Left lobe of liver (tissue), 2 donors: ENCODE measurements at regions not wholly inside any gene's neighbourhood (a gene's known extent, or its start where the extent isn't known, plus 50 kb on each side); places are given as distances from the start of the nearest gene placed in this dataset.

Source experiments
- ATAC-seq: fragments of 200-7000 bp; cut with Tn5 transposase; one replicate; pipeline ENCODE4 v1.9.1; 2020; ENCODE audit warnings: mild to moderate bottlenecking, moderate library complexity
- DNase-seq: peaks from one replicate; pipeline ENCODE4 v3.0.0-alpha.2; 2020; ENCODE audit warnings: low spot score
- donor health status: DM: no; HTN: no; CAD: no; lungs with moderate emphysema.
- donor health status: DM: no; HTN: yes; CAD: no.

DNA sequence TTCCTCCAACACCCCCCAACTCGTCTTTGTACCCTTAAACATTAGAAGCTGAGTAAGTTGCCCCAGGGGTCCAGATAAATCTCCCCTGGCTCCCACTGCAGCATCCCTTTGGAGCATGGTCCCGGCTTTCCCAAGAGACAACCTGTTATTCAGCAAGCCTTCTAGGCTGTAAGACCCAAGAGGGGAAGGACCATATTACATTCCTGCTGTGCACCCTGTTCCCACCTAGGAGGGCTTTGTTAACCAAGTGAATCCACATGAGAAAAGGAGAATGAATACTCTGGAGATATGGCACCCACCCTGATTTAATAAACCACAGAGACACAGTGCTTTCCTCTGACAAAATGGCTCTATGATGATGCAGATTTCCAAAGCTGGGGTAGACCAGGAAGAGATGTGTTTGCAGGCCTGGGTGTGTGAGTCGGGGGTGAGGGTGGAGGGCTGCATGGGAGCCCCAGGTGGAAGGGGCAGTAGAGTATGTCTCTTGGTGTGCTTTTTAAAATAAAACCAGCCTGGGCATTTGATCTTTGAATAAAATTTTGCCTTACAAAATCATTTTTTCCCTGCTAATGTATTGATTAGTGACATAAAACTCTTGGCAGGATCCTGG is 325.2 kb downstream of the DRD1 start:
- no peak for DNase-seq
- no peak for ATAC-seq

DNA sequence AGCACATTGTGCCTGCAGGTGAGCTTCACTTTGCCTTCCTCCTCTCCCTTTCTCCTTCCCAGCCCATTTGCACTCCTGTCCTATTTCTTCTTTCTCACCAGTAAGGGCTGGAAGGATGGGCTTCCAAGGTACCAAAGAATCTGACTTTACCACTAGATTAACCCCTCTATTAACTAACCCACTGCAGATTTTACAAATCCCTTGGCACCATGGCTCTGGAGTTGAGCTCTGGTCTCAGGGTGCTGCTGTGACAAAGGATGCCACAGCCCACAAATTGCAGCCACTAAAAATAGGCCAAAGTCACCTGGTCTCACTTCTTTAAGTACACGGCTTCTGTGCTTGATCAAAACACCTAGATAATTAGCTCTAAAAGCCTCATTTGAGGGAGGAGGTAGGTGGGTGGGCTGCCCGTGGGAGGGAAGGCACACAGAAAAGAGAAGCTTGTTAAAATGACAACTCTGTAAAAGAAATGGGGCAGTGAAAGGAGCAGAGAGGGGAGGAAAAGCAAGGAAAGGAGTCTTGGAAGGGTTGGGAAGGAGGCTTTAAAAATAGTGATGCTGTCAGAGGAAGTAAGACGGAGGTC is 327.4 kb downstream of the DRD1 start:
- DNase-seq (no peak), ATAC-seq (no peak)

DNA sequence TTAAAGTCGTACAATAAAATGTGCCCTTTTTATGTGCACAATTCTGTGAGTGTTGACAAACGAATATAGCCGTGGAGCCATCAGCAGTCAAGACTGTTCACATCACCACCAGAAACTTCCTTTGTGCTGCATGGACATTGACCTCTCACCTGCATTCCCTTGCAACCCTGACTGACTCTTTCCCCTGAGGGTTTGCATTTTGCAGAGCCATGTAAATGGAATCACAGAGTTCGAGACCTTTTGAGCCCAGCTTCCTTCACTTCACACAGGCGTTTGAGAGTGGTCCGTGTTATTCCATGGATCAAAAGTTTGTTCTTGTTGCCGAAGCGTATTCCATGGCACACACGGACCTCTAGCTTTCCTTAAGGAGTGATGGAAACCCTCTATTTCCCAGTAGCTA is 328.2 kb downstream of the DRD1 start:
- DNase-seq (no peak), ATAC-seq (no peak)

DNA sequence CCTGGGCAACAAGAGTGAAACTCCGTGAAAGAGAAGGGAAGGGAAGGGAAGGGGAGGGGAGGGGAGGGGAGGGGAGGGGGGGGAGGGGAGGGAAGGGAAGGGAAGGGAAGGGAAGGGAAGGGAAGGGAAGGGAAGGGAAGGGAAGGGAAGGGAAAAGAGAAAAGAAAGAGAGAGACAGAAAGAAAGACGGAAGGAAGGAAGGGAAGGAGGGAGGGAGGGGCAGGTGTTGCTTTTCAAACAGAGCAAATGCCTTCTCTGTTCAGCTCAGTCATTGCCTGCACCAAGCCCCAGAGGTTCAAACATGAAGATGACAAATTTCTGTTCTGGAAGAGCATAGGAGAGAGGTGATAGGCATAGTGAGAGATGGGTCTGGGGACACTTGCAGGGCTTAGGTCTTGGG is 330.0 kb downstream of the DRD1 start:
- ATAC-seq = no peak
- no peak for DNase-seq

DNA sequence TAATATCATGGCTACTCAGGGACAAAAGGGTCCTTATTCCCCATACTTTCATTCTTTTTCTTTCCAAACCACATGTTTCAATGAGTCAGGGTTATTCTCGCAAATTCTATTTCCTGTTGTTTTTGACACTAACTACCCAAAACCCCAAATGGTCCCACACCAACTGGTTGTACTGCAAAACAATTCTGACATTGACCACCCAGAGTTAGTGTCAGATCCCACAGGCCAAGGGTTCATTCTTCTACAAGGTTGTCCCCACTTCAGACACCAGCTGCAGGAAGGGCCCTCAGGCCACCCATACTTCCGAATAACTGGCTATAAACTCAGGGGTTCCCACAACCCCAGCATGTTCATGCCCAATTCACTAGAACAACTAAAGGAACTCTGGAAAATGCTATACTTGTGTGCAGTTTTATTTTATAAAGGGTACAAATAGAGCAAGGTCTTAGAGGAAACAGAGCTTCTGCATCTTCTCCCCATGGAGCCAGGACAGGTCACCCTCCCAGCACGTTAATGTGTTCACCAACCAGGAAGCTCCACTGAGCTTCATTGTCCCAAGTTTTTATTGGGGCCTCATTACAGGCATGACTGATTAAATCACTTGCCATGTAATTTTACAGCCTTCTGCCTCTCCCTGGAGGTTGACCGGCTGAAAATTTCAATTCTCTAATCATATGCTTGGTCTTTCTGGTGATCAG is 334.8 kb downstream of the DRD1 start:
- no peak for ATAC-seq
- no peak for DNase-seq

DNA sequence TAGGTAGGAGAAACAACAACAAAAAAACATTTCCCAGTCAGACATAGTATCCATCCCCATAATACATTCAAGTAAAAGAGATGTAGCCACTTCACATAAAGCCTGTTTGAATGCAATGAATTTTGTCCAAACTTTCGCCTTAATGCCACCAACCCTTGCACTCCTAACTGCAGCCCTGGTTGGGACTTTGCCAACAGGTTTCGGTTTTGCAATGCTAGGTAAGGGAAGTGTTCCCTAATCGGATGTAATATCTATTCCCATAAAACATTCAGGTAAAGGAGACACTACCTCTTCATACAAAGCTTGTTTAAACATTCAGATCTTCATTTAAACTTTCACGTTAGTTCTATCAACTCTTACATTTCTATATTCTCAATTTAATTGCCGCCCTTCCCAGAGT is 336.1 kb downstream of the DRD1 start:
- ATAC-seq = peak; percentile 90
- peak; percentile 81 for DNase-seq

DNA sequence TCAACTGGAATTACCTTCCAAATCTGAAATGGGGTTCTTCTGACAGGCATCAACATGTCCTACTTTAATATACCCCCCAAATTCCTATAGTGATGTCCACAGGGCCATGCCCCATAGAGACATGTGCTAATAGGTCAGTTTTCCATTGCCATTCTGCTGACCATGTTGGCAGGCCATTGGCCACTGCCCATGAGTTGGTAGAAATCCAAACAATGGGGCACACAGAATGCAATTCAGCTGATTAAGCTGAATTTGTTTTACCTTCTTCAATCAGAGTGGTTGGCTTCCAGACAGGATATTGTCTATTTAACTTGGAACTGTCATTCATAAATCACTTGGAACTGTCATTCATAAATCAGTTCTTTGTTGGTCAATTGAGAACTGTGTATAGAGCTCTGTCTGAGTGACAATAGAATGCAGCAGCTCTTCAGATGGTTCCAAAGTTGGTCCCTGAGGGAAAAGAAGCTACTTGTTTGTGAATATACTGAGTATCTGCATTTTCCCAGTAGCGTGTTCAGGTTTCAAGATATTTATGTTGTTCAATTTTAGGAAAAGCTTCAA is 336.9 kb downstream of the DRD1 start:
- ATAC-seq = peak; percentile 61
- peak; percentile 49 for DNase-seq

DNA sequence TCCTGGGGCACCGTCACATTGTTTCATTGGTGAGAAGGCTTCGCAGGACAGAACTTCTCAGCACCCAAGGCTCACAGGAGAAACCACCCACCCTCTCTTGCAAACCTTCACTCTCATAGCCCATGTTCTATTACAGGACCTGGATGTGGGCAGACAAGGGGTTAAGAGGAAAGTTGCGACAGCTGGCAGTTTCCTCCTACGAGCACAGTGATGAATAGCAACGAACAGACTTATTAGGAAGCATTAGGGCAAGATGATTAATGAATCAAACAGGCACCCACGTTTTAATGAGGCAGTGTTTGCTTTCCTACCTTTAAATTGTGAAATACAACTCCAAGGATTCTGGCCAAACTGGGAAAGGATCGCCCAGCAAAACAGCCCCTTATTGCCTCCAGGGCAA is 339.3 kb downstream of the DRD1 start:
- DNase-seq (no peak), ATAC-seq (no peak)

DNA sequence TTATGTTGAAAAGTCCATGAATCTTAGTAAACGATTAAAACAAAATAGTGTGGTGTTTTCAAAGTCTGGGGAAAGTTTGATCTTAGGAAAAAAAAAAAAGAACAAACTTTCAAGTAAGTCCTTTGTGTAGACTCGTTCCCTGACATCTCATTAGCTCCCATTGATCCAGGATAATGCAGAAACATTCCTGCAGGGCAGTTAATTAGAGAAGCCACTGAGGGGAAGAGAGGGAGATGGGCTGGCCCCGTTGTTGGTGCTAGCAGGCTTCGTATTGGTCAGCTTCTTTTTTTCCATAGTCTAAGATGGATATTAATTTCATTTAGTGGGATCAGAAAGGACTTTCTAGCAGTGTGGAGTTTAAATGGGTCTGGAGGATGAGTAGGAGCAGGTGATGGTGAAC is 340.2 kb downstream of the DRD1 start:
- no peak for DNase-seq
- no peak for ATAC-seq

DNA sequence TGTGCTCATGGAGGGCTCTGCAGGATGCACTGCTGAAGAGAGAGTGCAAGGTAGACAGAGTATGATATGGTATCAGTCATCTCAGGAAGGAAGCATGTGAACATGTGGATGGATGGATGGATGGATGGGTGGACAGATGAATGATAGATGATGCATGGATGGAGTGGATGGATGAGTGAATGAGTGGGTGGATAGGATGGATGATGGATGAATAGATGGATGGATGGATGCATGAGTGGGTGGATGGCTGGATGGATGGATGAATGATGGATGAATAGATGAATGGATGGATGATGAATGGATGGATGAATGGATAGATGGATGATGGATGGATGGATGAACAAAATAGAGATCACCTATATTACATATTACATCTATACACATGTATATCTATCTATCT is 341.3 kb downstream of the DRD1 start:
- DNase-seq (no peak), ATAC-seq (no peak)

DNA sequence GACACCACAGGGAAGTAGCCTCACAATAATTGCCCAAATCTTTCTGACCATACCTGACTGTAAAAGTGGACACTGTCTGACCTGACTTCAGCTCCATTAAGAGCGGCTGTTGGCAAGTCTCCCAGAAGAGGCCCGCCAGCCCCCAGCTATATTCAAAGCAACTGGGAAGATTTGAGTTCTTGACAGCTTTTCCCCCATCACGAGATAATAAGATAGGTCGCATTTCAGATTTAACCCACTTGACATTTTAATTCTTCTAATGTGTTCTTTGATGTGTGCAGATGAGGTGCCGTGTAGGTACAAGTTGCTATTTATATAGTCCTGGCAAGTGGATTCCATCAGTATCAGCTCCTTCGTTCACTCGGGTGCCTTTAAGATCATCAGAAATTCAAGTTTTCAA is 345.7 kb downstream of the DRD1 start:
- no peak for DNase-seq

DNA sequence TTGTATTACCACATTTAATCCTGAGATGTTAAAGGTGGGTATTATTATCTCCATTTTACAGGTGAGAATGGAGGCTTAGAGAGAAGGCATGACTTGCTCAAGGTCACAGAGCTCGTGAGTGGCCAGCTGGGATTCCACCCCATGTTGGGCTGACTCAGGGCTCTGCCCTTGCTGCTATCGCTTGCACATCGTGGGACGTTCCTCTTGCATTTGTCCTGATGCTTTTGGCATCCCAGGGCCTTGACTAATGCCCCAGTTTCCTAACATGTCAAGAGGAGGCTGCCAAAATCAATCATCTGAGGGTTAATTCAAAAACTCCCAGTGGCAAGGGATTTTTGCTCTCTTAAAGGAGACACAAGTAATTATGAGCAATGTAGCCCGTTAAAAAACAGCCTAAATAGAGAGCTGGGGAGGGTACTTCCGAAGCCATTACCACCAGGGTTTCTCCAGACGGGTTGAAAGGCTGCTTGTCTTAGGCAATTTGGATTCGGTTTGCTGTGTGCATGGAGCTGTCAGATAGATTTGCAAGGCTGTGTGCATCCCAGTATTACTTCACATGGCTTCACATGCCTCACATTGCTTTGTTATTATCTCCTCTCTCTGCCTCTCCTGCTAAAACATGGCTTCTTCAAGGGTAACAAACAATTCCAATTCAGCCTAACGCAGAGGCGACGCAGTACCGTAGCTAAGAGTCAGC is 347.4 kb downstream of the DRD1 start:
- ATAC-seq = peak; percentile 95
- DNase-seq = peak; percentile 82

More for the DNA sequence above, 345.7 kb downstream of the DRD1 start:
- ATAC-seq = no peak

DNA sequence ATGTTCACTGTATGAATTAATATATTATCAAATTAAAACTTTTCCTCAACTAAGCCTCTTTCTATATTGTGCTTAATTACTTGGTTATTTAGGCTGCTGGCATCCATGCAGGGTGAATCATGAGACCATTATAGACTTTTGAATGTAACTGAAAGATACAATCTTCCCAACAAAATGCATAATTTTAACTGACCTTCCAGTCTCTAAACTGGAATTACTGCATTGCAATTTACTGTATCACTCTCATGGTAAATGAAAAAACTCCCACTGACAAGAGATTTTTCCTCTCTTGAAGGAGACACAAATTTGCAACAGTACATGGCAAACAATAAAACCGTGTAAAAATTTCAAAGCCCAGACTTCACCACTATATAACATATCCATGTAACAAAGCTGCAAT is 349.5 kb downstream of the DRD1 start:
- DNase-seq (no peak), ATAC-seq (no peak)

DNA sequence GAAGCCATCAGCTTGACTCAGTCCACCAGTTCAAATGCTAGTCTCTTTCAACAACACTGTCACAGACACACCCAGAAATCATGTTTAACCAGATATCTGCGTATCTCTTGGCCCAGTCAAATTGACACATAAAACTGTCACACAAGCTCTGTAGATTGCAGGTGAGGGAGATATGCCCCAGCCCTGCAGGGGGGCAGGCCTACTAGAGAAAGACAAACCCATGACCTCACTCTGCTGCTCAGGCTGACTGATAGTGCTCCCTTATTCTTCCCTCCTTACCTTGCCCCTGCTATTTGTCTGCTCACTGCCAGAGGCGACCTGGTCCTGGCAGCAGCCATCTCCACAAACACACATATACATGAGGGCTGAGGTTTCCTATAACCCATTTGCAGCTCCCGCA is 351.3 kb downstream of the DRD1 start:
- ATAC-seq = no peak
- no peak for DNase-seq

DNA sequence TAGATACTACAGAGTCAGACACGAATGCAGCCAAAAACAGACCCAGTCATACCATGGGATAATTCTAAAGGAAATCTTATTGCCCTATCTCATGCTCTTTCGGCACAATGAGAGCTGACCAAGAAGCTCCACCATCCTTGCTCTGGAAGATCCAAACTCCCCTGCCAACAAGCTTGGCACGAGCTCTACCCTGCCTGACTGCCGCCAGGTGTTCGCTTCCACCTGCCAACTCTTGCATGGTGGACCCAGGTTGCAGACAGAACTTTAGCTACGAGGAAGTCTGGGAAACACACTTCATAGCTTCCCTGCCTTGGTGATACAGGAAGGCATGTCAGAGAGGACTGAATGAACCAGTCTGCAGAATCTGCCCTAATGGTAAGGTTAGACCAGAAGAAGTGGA is 355.0 kb downstream of the DRD1 start:
- no peak for DNase-seq
- peak; percentile 41 for ATAC-seq

DNA sequence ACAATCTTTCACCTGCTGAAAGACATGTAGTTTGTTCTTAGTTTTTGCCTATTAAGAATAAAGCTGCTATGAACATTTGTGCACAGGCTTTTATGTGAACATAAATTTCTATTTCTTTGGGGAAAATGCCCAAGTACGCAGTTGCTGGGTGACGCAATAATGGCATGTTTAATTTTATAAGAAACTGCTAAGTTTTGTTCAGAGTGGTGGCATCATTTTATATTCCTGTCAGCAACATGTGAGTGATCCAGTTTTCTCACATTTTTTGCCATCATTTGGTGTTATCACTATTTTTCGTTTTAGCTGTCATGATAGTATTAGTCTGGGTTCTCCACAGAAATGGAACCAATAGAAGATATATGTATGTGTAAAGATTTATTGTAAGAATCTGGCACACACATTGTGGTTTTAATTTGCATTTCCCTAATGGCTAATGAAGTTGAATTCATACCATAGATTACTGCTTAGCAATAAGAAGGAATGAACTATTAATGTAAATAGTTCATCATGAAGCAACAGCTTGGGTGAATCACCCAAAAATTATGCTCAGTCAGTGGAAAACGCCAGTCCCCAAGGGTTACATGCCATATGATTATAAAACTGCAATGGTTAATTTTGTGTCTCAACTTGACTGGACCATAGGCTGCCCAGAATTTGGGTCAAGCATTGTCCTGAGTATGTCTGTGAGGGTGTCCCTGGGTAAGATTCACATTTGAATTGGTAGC is 358.6 kb downstream of the MSX2 start:
- ATAC-seq = no peak
- no peak for DNase-seq

DNA sequence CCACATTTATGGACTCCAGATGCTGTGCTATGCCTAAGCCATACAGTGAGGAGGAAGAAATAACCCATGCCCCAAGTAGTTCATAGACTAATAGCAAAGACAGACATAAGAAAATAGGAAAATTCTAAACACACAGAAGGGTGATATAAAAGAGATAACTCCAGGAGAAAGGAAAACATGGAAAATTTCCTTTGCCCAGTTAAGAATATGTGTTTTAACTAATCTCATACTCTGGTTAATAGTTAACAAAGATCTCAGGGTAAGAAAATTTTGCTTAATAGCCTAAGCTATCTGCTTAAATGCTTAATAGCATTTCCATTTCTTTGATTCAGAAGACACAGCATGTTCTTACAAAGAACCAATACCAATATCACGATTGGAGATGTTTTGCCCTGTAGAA is 358.0 kb downstream of the MSX2 start:
- DNase-seq = no peak
- peak; percentile 43 for ATAC-seq

DNA sequence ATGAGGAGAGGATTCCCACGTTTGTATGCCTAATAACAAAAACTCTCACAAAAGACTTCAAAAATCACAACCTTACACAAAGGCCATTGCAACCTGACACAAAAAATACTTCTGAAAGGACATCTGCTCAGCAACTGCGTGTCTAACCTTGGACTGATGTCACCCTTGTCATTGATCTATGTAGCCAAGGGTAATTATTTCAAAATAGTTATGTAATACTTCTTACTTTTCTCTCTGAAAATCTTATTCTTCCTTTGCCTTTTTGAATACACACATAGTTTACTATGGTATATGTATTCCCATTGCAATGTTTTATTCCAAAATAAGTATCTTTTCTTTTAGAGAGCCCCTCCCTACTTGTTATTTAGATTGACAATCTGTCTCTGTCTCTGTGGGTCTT is 355.3 kb downstream of the MSX2 start:
- ATAC-seq (no peak), DNase-seq (no peak)

DNA sequence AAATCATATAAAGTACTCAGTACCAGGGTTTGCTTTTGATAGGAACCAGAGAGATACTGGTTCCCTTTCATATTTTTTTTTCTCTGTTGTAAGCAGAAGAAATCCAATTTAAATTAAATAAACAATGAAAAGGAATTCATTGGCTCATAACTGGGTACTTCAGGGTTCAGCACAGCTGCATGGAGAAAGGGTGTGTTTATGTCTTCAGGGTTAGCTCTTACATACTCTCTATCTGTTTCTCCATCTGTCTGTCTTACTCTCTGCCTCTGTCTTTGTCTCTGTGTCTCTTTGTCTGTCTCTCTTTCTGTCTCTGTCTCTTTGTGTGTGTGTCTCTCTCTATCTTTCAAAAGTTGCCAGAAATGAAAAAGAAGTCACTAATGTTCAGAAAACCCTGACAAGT is 345.9 kb downstream of the MSX2 start:
- DNase-seq (no peak), ATAC-seq (no peak)

DNA sequence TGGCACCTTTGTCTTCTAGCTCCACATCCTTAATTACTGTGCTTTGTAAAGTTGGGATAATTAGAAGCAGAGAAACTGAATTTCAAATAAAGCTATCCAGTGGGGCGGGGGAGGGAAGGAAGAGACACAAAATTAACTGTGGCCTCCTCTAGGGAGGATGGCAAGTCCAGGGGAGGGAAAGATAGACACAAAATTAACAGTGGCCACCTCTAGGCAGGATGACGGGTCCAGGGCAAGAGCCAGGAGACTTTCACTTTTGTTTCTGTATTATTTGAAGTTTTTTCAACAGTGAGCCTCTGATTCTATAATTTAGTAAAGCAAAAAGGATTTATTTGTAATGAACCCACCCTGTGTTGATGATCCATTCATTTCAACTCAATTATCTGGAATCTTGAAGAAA is 335.9 kb downstream of the MSX2 start:
- DNase-seq (no peak), ATAC-seq (peak; percentile 49)

DNA sequence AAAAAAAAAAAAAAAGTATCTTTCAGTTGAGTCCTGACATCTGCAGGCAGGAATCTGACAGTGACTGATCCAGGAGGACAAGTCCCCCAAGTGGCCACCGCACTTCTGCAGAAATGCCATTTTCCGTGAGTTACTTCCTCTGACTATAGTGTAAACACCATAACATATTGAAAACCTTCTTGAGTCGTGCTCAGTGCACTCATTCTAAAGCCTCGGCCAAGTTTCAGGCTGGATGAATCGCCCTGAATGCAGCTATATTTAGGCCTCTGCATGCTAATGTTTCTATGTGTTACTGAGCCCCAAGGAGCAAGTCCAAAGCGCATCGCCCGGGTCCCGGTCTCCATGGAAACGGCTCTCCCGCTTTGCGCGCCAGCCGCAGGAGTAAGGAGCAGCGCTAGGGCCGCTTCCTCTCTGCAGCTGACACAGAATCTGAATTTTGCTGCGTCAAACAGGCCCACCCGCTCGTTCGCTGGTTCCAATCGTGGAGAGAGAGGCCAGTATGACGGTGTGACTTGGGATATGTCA is 335.4 kb downstream of the MSX2 start:
- peak; percentile 57 for DNase-seq
- peak; percentile 73 for ATAC-seq
